ENCODE measurements at regions not wholly inside any gene's neighbourhood (a gene's known extent, or its start where the extent isn't known, plus 50 kb on each side); places are given as distances from the start of the nearest gene placed in this dataset.

- DNase-seq (ENCODE audit: low spot score) = no peak
Measured at GRCh38 chr13:111862836-111863815, 203.8 kb upstream of the SOX1 start.

GRCh38 chr13:111864566-111864965, 202.4 kb upstream of the SOX1 start:
- no peak for DNase-seq (ENCODE audit: low spot score)

GRCh38 chr13:111865046-111865445, 201.9 kb upstream of the SOX1 start:
- DNase-seq (ENCODE audit: low spot score) = no peak

GRCh38 chr13:111865826-111866225, 201.1 kb upstream of the SOX1 start:
- no peak for DNase-seq (ENCODE audit: low spot score)

- no peak for DNase-seq (ENCODE audit: low spot score)
Measured at GRCh38 chr13:111866731-111867245, 200.2 kb upstream of the SOX1 start.

GRCh38 chr13:111867657-111868056, 199.3 kb upstream of the SOX1 start:
- no peak for DNase-seq (ENCODE audit: low spot score)

GRCh38 chr13:111868716-111869115, 198.2 kb upstream of the SOX1 start:
- DNase-seq (ENCODE audit: low spot score) = no peak

GRCh38 chr13:111872475-111873150, 194.3 kb upstream of the SOX1 start:
- DNase-seq (ENCODE audit: low spot score) = no peak

- no peak for DNase-seq (ENCODE audit: low spot score)
Measured at GRCh38 chr13:111873676-111874178, 193.2 kb upstream of the SOX1 start.

GRCh38 chr13:111874981-111875380, 192.0 kb upstream of the SOX1 start:
- DNase-seq (ENCODE audit: low spot score) = no peak

GRCh38 chr13:111875915-111876314, 191.0 kb upstream of the SOX1 start:
- no peak for DNase-seq (ENCODE audit: low spot score)

- no peak for DNase-seq (ENCODE audit: low spot score)
Measured at GRCh38 chr13:111876506-111876905, 190.4 kb upstream of the SOX1 start.

GRCh38 chr13:111877906-111878305, 189.0 kb upstream of the SOX1 start:
- no peak for DNase-seq (ENCODE audit: low spot score)

- DNase-seq (ENCODE audit: low spot score) = no peak
Measured at GRCh38 chr13:111879719-111880118, 187.2 kb upstream of the SOX1 start.

GRCh38 chr13:111880185-111880584, 186.8 kb upstream of the SOX1 start:
- no peak for DNase-seq (ENCODE audit: low spot score)

GRCh38 chr13:111881700-111882099, 185.2 kb upstream of the SOX1 start:
- no peak for DNase-seq (ENCODE audit: low spot score)

GRCh38 chr13:111882351-111882750, 184.6 kb upstream of the SOX1 start:
- no peak for DNase-seq (ENCODE audit: low spot score)

- DNase-seq (ENCODE audit: low spot score) = no peak
Measured at GRCh38 chr13:111883571-111884343, 183.2 kb upstream of the SOX1 start.

GRCh38 chr13:111886217-111886945, 180.6 kb upstream of the SOX1 start:
- no peak for DNase-seq (ENCODE audit: low spot score)

GRCh38 chr13:111893071-111893606, 173.8 kb upstream of the SOX1 start:
- DNase-seq (ENCODE audit: low spot score) = peak; percentile 65

Data from kidney capillary endothelial cell (primary cell).